Loucy (cell line): ENCODE measurements at regions not wholly inside any gene's neighbourhood (a gene's known extent, or its start where the extent isn't known, plus 50 kb on each side); places are given as distances from the start of the nearest gene placed in this dataset.

Experiments used
- H2AFZ ChIP-seq: fragments of 200-600 bp; sonication (generic); 2 replicates; pipeline ENCODE4 v1.6.0; 2016; ENCODE audit warnings: antibody characterized with exemption, mild to moderate bottlenecking, low read length, moderate library complexity
- H3F3A ChIP-seq: fragments of 200-600 bp; 2 replicates; pipeline ENCODE4 v1.6.0; 2016; ENCODE audit warnings: antibody characterized with exemption, low read depth, mild to moderate bottlenecking
- H3K27me3 ChIP-seq: fragments of 200-600 bp; sonication (generic); 2 replicates; pipeline ENCODE4 v1.6.1; 2014; ENCODE audit warnings: low read length, mild to moderate bottlenecking; ENCODE audit not compliant: insufficient read depth, poor library complexity, severe bottlenecking
- H3K36me3 ChIP-seq: fragments of 200-600 bp; sonication (generic); 2 replicates; pipeline ENCODE4 v1.6.1; 2016; ENCODE audit warnings: low read length; ENCODE audit not compliant: insufficient read depth
- H3K4me1 ChIP-seq: fragments of 200-600 bp; sonication (generic); 2 replicates; pipeline ENCODE4 v1.5.1; 2014; ENCODE audit warnings: low read length, mild to moderate bottlenecking; ENCODE audit not compliant: insufficient read depth, poor library complexity, severe bottlenecking
- H3K4me2 ChIP-seq: fragments of 200-600 bp; sonication (generic); 2 replicates; pipeline ENCODE4 v1.6.0; 2014; ENCODE audit warnings: antibody characterized with exemption, low read length, low read depth, mild to moderate bottlenecking; ENCODE audit not compliant: poor library complexity, severe bottlenecking
- H3K4me3 ChIP-seq: fragments of 200-600 bp; sonication (generic); 2 replicates; pipeline ENCODE4 v1.5.1; 2014; ENCODE audit warnings: low read length, mild to moderate bottlenecking, mixed read lengths; ENCODE audit not compliant: poor library complexity, severe bottlenecking
- H3K79me2 ChIP-seq: fragments of 200-600 bp; sonication (generic); 2 replicates; pipeline ENCODE4 v1.6.1; 2014; ENCODE audit warnings: low read length; ENCODE audit not compliant: insufficient read depth
- H3K9ac ChIP-seq: fragments of 200-600 bp; sonication (generic); 2 replicates; pipeline ENCODE4 v1.6.0; 2014; ENCODE audit warnings: mild to moderate bottlenecking, low read depth, low read length, moderate library complexity; ENCODE audit not compliant: poor library complexity, severe bottlenecking
- H3K9me2 ChIP-seq: fragments of 200-600 bp; sonication (generic); replicated peaks from 2 replicates; pipeline ENCODE4 v1.6.1; 2016; ENCODE audit warnings: low read depth, low read length, mixed read lengths
- H3K9me3 ChIP-seq: fragments of 200-600 bp; sonication (generic); 2 replicates; pipeline ENCODE4 v1.6.1; 2014; ENCODE audit warnings: mild to moderate bottlenecking, antibody characterized with exemption, low read length, low read depth; ENCODE audit not compliant: insufficient read depth
- H4K20me1 ChIP-seq: fragments of 200-600 bp; sonication (generic); 2 replicates; pipeline ENCODE4 v1.6.0; 2014; ENCODE audit warnings: antibody characterized with exemption, low read length, mild to moderate bottlenecking; ENCODE audit not compliant: insufficient read depth, poor library complexity, severe bottlenecking
- EZH2phosphoT487 ChIP-seq: fragments of 200-600 bp; IDR thresholded peaks from 2 replicates; pipeline ENCODE4 v1.6.1; 2018; ENCODE audit warnings: antibody characterized with exemption, mild to moderate bottlenecking, moderate library complexity, borderline replicate concordance
- TF ChIP-seq, protein P1 (sequence below): fragments of 200-600 bp; sonication (generic); conservative IDR thresholded peaks from 2 replicates; pipeline ENCODE4 v1.5.1; 2014; ENCODE audit warnings: mild to moderate bottlenecking, antibody characterized with exemption, low read length

GRCh38 chr9:129307227-129307970 lies 129.3 kb upstream of the IER5L start:
- Histone ChIP-seq H3K9me2 (no peaks in the 10 kb centered on the region), H3K79me2 (no peaks in the 10 kb centered on the region), H4K20me1 (no peaks in the 10 kb centered on the region), H3K9ac (no peak overlapping the region), H3F3A (no peaks in the 10 kb centered on the region), H2AFZ (no peak overlapping the region), H3K36me3 (no peaks in the 10 kb centered on the region), H3K4me2 (no peak overlapping the region), H3K4me3 (no peak overlapping the region), H3K27me3 (no peaks in the 10 kb centered on the region), H3K9me3 (no peaks in the 10 kb centered on the region), H3K4me1 (no peaks in the 10 kb centered on the region)
- TF ChIP-seq, protein P1, sequence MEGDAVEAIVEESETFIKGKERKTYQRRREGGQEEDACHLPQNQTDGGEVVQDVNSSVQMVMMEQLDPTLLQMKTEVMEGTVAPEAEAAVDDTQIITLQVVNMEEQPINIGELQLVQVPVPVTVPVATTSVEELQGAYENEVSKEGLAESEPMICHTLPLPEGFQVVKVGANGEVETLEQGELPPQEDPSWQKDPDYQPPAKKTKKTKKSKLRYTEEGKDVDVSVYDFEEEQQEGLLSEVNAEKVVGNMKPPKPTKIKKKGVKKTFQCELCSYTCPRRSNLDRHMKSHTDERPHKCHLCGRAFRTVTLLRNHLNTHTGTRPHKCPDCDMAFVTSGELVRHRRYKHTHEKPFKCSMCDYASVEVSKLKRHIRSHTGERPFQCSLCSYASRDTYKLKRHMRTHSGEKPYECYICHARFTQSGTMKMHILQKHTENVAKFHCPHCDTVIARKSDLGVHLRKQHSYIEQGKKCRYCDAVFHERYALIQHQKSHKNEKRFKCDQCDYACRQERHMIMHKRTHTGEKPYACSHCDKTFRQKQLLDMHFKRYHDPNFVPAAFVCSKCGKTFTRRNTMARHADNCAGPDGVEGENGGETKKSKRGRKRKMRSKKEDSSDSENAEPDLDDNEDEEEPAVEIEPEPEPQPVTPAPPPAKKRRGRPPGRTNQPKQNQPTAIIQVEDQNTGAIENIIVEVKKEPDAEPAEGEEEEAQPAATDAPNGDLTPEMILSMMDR: no peak
- TF ChIP-seq EZH2phosphoT487: no peak

DNA sequence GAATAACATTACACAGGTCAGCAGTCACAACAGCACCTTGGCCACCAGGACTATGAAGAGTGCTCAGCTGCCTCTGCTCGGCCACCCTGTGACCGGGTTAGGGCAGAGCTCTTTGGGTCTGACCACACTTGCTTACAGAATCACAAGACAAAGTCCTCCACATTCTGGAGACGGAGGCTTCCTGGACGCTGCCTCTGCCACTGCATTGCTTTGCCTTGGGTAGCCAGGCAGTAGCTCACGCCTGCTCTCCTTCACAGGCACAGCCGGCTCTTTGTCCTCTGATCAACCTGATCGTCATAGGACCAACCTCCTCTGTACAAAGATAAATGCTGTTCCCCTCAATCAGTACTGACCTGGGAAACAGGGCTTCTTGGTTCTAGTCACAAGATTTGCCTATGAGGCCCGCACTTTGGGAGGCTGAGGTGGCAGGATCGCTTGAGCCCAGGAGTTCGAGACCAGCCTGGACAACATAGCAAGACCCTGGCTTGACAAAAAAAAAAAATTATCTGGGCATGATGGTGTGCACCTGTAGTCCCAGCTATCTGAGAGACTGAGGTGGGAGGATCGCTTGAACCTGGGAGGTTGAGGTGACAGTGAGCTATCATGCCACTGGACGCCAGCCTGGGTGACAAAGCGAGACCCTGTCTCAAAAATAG lies 128.4 kb upstream of the IER5L start:
- Histone ChIP-seq H3K36me3 (no peaks in the 10 kb centered on the region), H3K9me2 (no peaks in the 10 kb centered on the region), H3K9me3 (no peaks in the 10 kb centered on the region), H3K4me2 (no peak overlapping the region), H3K4me1 (no peaks in the 10 kb centered on the region), H3F3A (no peaks in the 10 kb centered on the region), H3K79me2 (no peaks in the 10 kb centered on the region), H3K9ac (no peak overlapping the region), H3K27me3 (no peaks in the 10 kb centered on the region), H4K20me1 (no peaks in the 10 kb centered on the region), H2AFZ (no peak overlapping the region), H3K4me3 (no peak overlapping the region)
- TF ChIP-seq EZH2phosphoT487: no peak
- TF ChIP-seq, protein P1: no peak

DNA sequence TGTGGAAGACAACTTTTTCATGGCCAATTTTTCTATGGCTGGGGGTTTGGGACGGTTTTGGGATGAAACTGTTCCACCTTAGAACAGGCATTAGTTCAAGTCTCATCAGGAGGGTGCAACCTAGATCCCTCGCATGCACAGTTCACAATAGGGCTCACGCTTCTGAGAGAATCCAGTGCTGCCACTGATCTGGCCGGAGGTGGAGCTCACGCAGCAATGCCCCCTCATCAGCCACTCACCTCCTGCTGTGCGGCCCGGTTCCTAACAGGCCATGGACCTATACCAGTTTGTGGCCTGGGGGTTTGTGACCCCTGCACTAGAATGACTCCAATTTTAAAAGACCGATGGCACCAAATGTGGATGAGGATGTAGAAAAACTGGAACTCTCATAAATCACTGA lies 127.2 kb upstream of the IER5L start:
- H3K9me3 ChIP-seq: no peaks in the 10 kb centered on the region
- H3K4me2 ChIP-seq: no peak overlapping the region
- H3K27me3 ChIP-seq: no peaks in the 10 kb centered on the region
- no peaks in the 10 kb centered on the region for H3K9me2 ChIP-seq
- H3K4me3 ChIP-seq: no peak overlapping the region
- TF ChIP-seq, protein P1: no peak
- TF ChIP-seq EZH2phosphoT487: no peak
- no peaks in the 10 kb centered on the region for H3K79me2 ChIP-seq
- H3K36me3 ChIP-seq: no peaks in the 10 kb centered on the region
- H3F3A ChIP-seq: no peaks in the 10 kb centered on the region
- no peak overlapping the region for H2AFZ ChIP-seq
- H4K20me1 ChIP-seq: no peaks in the 10 kb centered on the region
- no peak overlapping the region for H3K9ac ChIP-seq
- H3K4me1 ChIP-seq: no peaks in the 10 kb centered on the region
